HG03571 (cell line): ENCODE measurements at regions not wholly inside any gene's neighbourhood (a gene's known extent, or its start where the extent isn't known, plus 50 kb on each side); places are given as distances from the start of the nearest gene placed in this dataset.

Experiments used
- ATAC-seq: cut with Tn5 transposase; IDR thresholded peaks from one replicate; pipeline ENCODE4 v1.9.1; 2021; ENCODE audit not compliant: unreplicated experiment

- ATAC-seq, result no peak
Measured at GRCh38 chr16:64544859-64545258, 577.0 kb downstream of the CDH11 start.

GRCh38 chr16:64543441-64543840 lies 578.4 kb downstream of the CDH11 start:
- no peak for ATAC-seq

- ATAC-seq, result no peak
Measured at GRCh38 chr16:64543031-64543430, 578.8 kb downstream of the CDH11 start.

GRCh38 chr16:64542152-64542551 lies 579.7 kb downstream of the CDH11 start:
- no peak for ATAC-seq

GRCh38 chr16:64541621-64542020 lies 580.2 kb downstream of the CDH11 start:
- ATAC-seq, result no peak

- ATAC-seq, result no peak
Measured at GRCh38 chr16:64540434-64540833, 581.4 kb downstream of the CDH11 start.

GRCh38 chr16:64539811-64540371 lies 582.0 kb downstream of the CDH11 start:
- ATAC-seq, result no peak

- no peak for ATAC-seq
Measured at GRCh38 chr16:64534180-64534780, 587.6 kb downstream of the CDH11 start.

GRCh38 chr16:64532691-64533090 lies 589.2 kb downstream of the CDH11 start:
- no peak for ATAC-seq

- ATAC-seq, result no peak
Measured at GRCh38 chr16:64532117-64532516, 589.7 kb downstream of the CDH11 start.

GRCh38 chr16:64531401-64531800 lies 590.5 kb downstream of the CDH11 start:
- no peak for ATAC-seq

GRCh38 chr16:64522548-64522947 lies 599.3 kb downstream of the CDH11 start:
- ATAC-seq, result no peak

- ATAC-seq, result no peak
Measured at GRCh38 chr16:64513871-64514270, 608.0 kb downstream of the CDH11 start.

- ATAC-seq, result no peak
Measured at GRCh38 chr16:64507240-64508024, 614.4 kb downstream of the CDH11 start.

- ATAC-seq, result no peak
Measured at GRCh38 chr16:64499211-64499610, 622.7 kb downstream of the CDH11 start.

GRCh38 chr16:64498363-64498762 lies 623.5 kb downstream of the CDH11 start:
- ATAC-seq, result no peak

- no peak for ATAC-seq
Measured at GRCh38 chr16:64493709-64494108, 628.2 kb downstream of the CDH11 start.

- no peak for ATAC-seq
Measured at GRCh38 chr16:64489449-64489848, 632.4 kb downstream of the CDH11 start.

GRCh38 chr16:64486561-64486960 lies 635.3 kb downstream of the CDH11 start:
- ATAC-seq, result no peak

GRCh38 chr16:64481497-64481896 lies 640.4 kb downstream of the CDH11 start:
- ATAC-seq, result no peak

GRCh38 chr16:64478252-64478906 lies 643.5 kb downstream of the CDH11 start:
- ATAC-seq, result no peak
